H1 (cell line): ENCODE measurements at regions not wholly inside any gene's neighbourhood (a gene's known extent, or its start where the extent isn't known, plus 50 kb on each side); places are given as distances from the start of the nearest gene placed in this dataset.

Source experiments
- CBX5 ChIP-seq: fragments of 300-800, 300-1000 bp; sonication (generic); IDR thresholded peaks from 2 replicates; pipeline ENCODE4 v1.7.1; 2016; ENCODE audit warnings: antibody characterized with exemption, low read length, low read depth
- CHD1 ChIP-seq: IDR thresholded peaks from 2 replicates; pipeline ENCODE4 v1.6.1; 2012; ENCODE audit warnings: low read depth, low read length, improper control_type of control experiment
- EP300 ChIP-seq, 2 experiments: IDR thresholded peaks; 1 replicate in 1 of 2; 2 replicates in 1 of 2; pipeline ENCODE4 v1.6.1; 2011 to 2012; ENCODE audit warnings: low read depth in 2 of 2, low read length in 2 of 2, mild to moderate bottlenecking in 2 of 2, borderline replicate concordance in 1 of 2, inconsistent platforms in 1 of 2, moderate library complexity in 1 of 2
- SAP30 ChIP-seq: fragments of 300-600 bp; sonication (generic); IDR thresholded peaks from 2 replicates; pipeline ENCODE4 v1.7.1; 2012; ENCODE audit warnings: low read length, moderate library complexity, mild to moderate bottlenecking, inconsistent platforms; ENCODE audit not compliant: insufficient read depth, insufficient replicate concordance
- YY1 ChIP-seq: IDR thresholded peaks from 2 replicates; pipeline ENCODE4 v1.6.1; 2011; ENCODE audit warnings: low read depth, mild to moderate bottlenecking, low read length
- TF ChIP-seq, protein P1 (sequence below): fragments of 300-600 bp; sonication (generic); IDR thresholded peaks from 2 replicates; pipeline ENCODE4 v1.7.1; 2012; ENCODE audit warnings: low read length, moderate library complexity, mild to moderate bottlenecking, inconsistent platforms; ENCODE audit not compliant: insufficient replicate concordance
- TF ChIP-seq, protein P2 (sequence below): IDR thresholded peaks from 2 replicates; pipeline ENCODE4 v1.6.1; 2012; ENCODE audit warnings: low read length, inconsistent platforms

DNA sequence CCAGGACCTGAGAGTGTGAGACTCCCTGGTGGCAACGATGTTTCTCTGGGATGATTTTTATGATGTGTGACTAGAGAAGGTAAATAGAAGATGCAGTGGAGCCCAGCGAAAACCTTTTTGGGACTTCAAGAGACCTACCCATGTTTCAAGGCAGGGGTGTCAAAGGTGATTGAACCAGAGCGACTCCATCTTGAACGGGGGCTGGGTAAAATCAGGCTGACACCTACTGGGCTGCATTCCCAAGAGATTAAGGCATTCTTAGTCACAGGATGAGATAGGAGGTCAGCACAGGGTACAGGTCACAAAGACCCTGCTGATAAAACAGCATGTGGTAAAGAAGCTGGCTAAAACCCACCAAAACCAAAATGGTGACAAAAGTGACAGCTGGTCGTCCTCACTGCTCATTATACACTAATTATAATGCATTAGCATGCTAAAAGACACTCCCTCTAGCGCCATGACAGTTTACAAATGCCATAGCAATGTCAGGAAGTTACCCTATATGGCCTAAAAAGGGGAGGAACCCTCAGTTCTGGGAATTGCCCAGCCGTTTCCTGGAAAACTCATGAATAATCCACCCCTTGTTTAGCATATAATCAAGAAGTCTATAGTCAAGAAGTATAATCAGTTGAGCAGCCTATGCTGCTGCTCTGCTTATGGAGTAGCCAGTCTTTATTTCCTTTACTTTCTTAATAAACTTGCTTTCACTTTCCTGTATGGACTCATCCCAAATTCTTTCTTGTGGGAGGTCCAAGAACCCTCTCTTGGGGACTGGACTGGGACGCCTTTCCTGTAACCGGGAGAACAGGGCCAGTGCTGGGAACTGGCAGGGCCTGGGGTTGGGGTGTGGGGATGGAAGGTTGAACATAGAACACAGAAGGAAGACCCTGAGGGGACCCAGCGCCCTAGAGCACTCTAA is 526.4 kb downstream of the QKI start (continued):
- TF ChIP-seq, protein P1, sequence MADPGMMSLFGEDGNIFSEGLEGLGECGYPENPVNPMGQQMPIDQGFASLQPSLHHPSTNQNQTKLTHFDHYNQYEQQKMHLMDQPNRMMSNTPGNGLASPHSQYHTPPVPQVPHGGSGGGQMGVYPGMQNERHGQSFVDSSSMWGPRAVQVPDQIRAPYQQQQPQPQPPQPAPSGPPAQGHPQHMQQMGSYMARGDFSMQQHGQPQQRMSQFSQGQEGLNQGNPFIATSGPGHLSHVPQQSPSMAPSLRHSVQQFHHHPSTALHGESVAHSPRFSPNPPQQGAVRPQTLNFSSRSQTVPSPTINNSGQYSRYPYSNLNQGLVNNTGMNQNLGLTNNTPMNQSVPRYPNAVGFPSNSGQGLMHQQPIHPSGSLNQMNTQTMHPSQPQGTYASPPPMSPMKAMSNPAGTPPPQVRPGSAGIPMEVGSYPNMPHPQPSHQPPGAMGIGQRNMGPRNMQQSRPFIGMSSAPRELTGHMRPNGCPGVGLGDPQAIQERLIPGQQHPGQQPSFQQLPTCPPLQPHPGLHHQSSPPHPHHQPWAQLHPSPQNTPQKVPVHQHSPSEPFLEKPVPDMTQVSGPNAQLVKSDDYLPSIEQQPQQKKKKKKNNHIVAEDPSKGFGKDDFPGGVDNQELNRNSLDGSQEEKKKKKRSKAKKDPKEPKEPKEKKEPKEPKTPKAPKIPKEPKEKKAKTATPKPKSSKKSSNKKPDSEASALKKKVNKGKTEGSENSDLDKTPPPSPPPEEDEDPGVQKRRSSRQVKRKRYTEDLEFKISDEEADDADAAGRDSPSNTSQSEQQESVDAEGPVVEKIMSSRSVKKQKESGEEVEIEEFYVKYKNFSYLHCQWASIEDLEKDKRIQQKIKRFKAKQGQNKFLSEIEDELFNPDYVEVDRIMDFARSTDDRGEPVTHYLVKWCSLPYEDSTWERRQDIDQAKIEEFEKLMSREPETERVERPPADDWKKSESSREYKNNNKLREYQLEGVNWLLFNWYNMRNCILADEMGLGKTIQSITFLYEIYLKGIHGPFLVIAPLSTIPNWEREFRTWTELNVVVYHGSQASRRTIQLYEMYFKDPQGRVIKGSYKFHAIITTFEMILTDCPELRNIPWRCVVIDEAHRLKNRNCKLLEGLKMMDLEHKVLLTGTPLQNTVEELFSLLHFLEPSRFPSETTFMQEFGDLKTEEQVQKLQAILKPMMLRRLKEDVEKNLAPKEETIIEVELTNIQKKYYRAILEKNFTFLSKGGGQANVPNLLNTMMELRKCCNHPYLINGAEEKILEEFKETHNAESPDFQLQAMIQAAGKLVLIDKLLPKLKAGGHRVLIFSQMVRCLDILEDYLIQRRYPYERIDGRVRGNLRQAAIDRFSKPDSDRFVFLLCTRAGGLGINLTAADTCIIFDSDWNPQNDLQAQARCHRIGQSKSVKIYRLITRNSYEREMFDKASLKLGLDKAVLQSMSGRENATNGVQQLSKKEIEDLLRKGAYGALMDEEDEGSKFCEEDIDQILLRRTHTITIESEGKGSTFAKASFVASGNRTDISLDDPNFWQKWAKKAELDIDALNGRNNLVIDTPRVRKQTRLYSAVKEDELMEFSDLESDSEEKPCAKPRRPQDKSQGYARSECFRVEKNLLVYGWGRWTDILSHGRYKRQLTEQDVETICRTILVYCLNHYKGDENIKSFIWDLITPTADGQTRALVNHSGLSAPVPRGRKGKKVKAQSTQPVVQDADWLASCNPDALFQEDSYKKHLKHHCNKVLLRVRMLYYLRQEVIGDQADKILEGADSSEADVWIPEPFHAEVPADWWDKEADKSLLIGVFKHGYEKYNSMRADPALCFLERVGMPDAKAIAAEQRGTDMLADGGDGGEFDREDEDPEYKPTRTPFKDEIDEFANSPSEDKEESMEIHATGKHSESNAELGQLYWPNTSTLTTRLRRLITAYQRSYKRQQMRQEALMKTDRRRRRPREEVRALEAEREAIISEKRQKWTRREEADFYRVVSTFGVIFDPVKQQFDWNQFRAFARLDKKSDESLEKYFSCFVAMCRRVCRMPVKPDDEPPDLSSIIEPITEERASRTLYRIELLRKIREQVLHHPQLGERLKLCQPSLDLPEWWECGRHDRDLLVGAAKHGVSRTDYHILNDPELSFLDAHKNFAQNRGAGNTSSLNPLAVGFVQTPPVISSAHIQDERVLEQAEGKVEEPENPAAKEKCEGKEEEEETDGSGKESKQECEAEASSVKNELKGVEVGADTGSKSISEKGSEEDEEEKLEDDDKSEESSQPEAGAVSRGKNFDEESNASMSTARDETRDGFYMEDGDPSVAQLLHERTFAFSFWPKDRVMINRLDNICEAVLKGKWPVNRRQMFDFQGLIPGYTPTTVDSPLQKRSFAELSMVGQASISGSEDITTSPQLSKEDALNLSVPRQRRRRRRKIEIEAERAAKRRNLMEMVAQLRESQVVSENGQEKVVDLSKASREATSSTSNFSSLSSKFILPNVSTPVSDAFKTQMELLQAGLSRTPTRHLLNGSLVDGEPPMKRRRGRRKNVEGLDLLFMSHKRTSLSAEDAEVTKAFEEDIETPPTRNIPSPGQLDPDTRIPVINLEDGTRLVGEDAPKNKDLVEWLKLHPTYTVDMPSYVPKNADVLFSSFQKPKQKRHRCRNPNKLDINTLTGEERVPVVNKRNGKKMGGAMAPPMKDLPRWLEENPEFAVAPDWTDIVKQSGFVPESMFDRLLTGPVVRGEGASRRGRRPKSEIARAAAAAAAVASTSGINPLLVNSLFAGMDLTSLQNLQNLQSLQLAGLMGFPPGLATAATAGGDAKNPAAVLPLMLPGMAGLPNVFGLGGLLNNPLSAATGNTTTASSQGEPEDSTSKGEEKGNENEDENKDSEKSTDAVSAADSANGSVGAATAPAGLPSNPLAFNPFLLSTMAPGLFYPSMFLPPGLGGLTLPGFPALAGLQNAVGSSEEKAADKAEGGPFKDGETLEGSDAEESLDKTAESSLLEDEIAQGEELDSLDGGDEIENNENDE: no peak
- no peak for TF ChIP-seq CHD1
- TF ChIP-seq, protein P2, sequence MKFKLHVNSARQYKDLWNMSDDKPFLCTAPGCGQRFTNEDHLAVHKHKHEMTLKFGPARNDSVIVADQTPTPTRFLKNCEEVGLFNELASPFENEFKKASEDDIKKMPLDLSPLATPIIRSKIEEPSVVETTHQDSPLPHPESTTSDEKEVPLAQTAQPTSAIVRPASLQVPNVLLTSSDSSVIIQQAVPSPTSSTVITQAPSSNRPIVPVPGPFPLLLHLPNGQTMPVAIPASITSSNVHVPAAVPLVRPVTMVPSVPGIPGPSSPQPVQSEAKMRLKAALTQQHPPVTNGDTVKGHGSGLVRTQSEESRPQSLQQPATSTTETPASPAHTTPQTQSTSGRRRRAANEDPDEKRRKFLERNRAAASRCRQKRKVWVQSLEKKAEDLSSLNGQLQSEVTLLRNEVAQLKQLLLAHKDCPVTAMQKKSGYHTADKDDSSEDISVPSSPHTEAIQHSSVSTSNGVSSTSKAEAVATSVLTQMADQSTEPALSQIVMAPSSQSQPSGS: peak; percentile 48; the same call in 1 of the 2 replicates
- TF ChIP-seq EP300 (IDR thresholded peaks at IDR 0.05; ENCODE audit: borderline replicate concordance in 1 of 2, low read depth in 2 of 2, low read length in 2 of 2): 0 out of 3 replicates have a peak, but pooled peaks of 1 of the 2 experiments have one; percentile 21
- no peak for TF ChIP-seq SAP30
- TF ChIP-seq CBX5: no peak
- peak; percentile 80 for TF ChIP-seq YY1
